A673 (cell line): ENCODE measurements at regions not wholly inside any gene's neighbourhood (a gene's known extent, or its start where the extent isn't known, plus 50 kb on each side); places are given as distances from the start of the nearest gene placed in this dataset.

Source experiments
- EZH2 ChIP-seq: fragments of 200-600 bp; sonication (generic); IDR thresholded peaks from 2 replicates; pipeline ENCODE4 v1.6.1; 2017; ENCODE audit warnings: borderline replicate concordance, low read depth, mild to moderate bottlenecking, mixed read lengths, antibody characterized with exemption, low read length; ENCODE audit not compliant: poor library complexity, severe bottlenecking
- TF ChIP-seq, protein P1 (sequence below): fragments of 300-800, 200-600 bp; sonication (generic); conservative IDR thresholded peaks from 2 replicates; pipeline ENCODE4 v1.5.1; 2017; ENCODE audit warnings: low read depth, mild to moderate bottlenecking, antibody characterized with exemption, low read length, moderate library complexity, mixed read lengths

DNA sequence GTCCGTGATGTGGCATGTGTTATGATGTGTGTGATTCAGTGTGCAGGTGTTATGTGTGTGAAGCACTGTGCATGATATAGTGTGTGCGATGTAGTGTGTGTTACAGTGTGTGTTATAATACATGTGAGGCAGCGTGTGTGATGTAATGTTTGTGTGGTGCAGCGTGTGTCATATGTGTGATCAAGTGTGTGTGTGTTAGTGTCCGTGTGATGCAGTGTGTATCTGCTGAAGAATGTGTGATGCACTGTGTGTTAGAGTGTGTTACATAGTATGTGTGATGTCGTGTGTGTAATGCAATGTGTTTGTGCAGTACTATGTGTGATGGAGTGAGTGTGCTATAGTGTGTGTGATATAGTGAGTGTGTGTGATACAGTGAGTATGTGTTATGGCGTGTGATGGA, 182.8 kb upstream of the SOX11 start:
- no peak for TF ChIP-seq EZH2
- TF ChIP-seq, protein P1, sequence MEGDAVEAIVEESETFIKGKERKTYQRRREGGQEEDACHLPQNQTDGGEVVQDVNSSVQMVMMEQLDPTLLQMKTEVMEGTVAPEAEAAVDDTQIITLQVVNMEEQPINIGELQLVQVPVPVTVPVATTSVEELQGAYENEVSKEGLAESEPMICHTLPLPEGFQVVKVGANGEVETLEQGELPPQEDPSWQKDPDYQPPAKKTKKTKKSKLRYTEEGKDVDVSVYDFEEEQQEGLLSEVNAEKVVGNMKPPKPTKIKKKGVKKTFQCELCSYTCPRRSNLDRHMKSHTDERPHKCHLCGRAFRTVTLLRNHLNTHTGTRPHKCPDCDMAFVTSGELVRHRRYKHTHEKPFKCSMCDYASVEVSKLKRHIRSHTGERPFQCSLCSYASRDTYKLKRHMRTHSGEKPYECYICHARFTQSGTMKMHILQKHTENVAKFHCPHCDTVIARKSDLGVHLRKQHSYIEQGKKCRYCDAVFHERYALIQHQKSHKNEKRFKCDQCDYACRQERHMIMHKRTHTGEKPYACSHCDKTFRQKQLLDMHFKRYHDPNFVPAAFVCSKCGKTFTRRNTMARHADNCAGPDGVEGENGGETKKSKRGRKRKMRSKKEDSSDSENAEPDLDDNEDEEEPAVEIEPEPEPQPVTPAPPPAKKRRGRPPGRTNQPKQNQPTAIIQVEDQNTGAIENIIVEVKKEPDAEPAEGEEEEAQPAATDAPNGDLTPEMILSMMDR, result no peak
